ENCODE measurements at regions not wholly inside any gene's neighbourhood (a gene's known extent, or its start where the extent isn't known, plus 50 kb on each side); places are given as distances from the start of the nearest gene placed in this dataset.

DNA sequence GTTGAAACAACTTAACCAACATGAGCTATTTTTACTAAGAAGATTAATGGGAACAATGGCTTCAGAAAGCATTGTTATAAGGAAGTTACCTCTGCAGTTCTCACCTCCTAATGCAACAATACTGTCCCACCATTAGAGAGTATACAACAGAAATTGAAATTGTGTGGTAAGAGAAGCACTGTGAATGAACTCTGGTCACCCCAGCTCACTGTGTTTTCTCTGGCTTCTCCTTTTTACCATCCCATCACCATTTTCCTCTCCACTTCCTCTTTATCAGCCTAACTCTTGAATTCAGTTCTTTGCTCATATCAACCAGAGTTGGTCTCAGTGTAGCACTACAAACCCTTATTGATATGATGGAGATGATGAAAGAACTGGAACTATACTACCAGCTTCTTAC, 138.0 kb upstream of the POU2AF2 start:
- Mint-ChIP-seq H3K27me3 (ENCODE audit: low read depth) (peaks cover 15% of the 10 kb centered on the region), H3K27ac (no peak overlapping the region), H3K4me1 (ENCODE audit: low read depth) (no peaks in the 10 kb centered on the region), H3K9me3 (ENCODE audit: insufficient read depth) (no peaks in the 10 kb centered on the region), H3K36me3 (ENCODE audit: low read depth) (no peaks in the 10 kb centered on the region), H3K4me3 (no peak overlapping the region)
- ChIA-PET POLR2A (no interaction called here), CTCF (no interaction called here)
- no peak for ATAC-seq
- DNase-seq, result no peak

GRCh38 chr11:111106641-111107040, 138.9 kb upstream of the POU2AF2 start:
- Mint-ChIP-seq H3K4me3 (no peak overlapping the region), H3K9me3 (ENCODE audit: insufficient read depth) (no peaks in the 10 kb centered on the region), H3K4me1 (ENCODE audit: low read depth) (no peaks in the 10 kb centered on the region), H3K27me3 (ENCODE audit: low read depth) (peaks cover 19% of the 10 kb centered on the region), H3K27ac (no peak overlapping the region), H3K36me3 (ENCODE audit: low read depth) (no peaks in the 10 kb centered on the region)
- POLR2A ChIA-PET, result no interaction called here
- no peak for DNase-seq
- no peak for ATAC-seq
- CTCF ChIA-PET, result interaction anchor here (1.2 kb wide), 1 partner anchor 123 kb away, joined by 3 read pairs; no protein-coding TSS in a partner anchor

DNA sequence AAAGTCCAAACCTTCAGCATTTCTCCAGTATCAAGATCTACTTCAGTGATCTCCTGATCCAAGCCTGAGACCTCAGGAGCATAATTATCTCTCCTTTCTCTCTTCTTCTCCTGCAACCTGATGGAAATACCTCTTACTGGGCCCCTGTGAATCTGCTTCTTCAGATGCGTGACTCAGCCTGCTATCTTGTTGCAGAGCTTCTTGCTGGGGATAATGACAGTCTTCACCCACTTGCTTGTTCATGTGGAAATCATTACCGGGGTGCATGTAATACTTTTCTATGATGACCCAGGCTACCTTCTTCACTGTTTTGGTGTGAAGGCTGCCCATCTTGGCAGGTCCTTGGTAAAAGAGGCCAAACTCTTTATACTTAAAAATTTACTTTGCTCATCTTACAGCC, 140.0 kb upstream of the POU2AF2 start:
- ChIA-PET POLR2A (no interaction called here), CTCF (interaction anchor here (1.2 kb wide), 1 partner anchor 125 kb away, joined by 3 read pairs; no protein-coding TSS in a partner anchor)
- H3K4me3 Mint-ChIP-seq, result no peak overlapping the region
- DNase-seq, result no peak
- H3K9me3 Mint-ChIP-seq (ENCODE audit: insufficient read depth), result no peaks in the 10 kb centered on the region
- no peak for ATAC-seq
- H3K4me1 Mint-ChIP-seq (ENCODE audit: low read depth), result no peaks in the 10 kb centered on the region
- H3K27me3 Mint-ChIP-seq (ENCODE audit: low read depth), result peaks cover 24% of the 10 kb centered on the region
- H3K27ac Mint-ChIP-seq, result no peak overlapping the region
- H3K36me3 Mint-ChIP-seq (ENCODE audit: low read depth), result no peaks in the 10 kb centered on the region

GRCh38 chr11:111104185-111104584, 141.3 kb upstream of the POU2AF2 start:
- DNase-seq, result no peak

DNA sequence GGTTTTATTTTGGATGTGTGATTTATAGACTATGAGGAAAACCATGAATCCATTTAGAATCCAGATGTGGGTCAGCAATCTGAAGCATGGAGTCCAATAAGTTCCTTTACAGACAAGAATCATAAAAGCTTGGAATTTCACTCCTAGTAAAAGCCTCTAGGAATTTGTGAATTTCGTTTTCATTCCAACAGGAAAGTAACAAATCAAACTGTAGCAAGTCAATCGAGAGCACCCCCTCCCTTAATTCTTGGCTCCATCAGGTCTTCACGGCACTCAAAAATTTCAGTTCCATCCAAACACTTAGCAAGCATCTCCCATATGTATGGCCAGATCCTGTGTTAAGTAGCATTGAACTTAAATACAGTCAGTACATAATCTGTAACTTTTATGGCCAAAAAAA, 143.6 kb upstream of the POU2AF2 start:
- no peak overlapping the region for H3K4me3 Mint-ChIP-seq
- DNase-seq (no peak), ATAC-seq (no peak)
- H3K27ac Mint-ChIP-seq, result no peak overlapping the region
- H3K9me3 Mint-ChIP-seq (ENCODE audit: insufficient read depth), result no peaks in the 10 kb centered on the region
- H3K27me3 Mint-ChIP-seq (ENCODE audit: low read depth), result peaks cover 19% of the 10 kb centered on the region
- H3K4me1 Mint-ChIP-seq (ENCODE audit: low read depth), result no peaks in the 10 kb centered on the region
- H3K36me3 Mint-ChIP-seq (ENCODE audit: low read depth), result no peaks in the 10 kb centered on the region
- CTCF ChIA-PET, result no interaction called here
- POLR2A ChIA-PET, result no interaction called here

More at GRCh38 chr11:111104185-111104584, 141.3 kb upstream of the POU2AF2 start:
- no peaks in the 10 kb centered on the region for H3K36me3 Mint-ChIP-seq (ENCODE audit: low read depth)
- H3K9me3 Mint-ChIP-seq (ENCODE audit: insufficient read depth), result no peaks in the 10 kb centered on the region
- H3K27me3 Mint-ChIP-seq (ENCODE audit: low read depth), result peaks cover 26% of the 10 kb centered on the region
- no peaks in the 10 kb centered on the region for H3K4me1 Mint-ChIP-seq (ENCODE audit: low read depth)
- ChIA-PET POLR2A (no interaction called here), CTCF (no interaction called here)
- H3K4me3 Mint-ChIP-seq, result no peak overlapping the region
- H3K27ac Mint-ChIP-seq, result no peak overlapping the region
- ATAC-seq, result no peak

- no peak for ATAC-seq
- no peak for DNase-seq
- Mint-ChIP-seq H3K4me3 (no peak overlapping the region), H3K36me3 (ENCODE audit: low read depth) (no peaks in the 10 kb centered on the region), H3K4me1 (ENCODE audit: low read depth) (no peaks in the 10 kb centered on the region), H3K27ac (no peak overlapping the region), H3K9me3 (ENCODE audit: insufficient read depth) (no peaks in the 10 kb centered on the region), H3K27me3 (ENCODE audit: low read depth) (peaks cover 14% of the 10 kb centered on the region)
- POLR2A ChIA-PET, result no interaction called here
- CTCF ChIA-PET, result interaction anchor here (1.0 kb wide), 1 partner anchor 130 kb away, joined by 3 read pairs; no protein-coding TSS in a partner anchor
These were observed 146.4 kb upstream of the POU2AF2 start for GRCh38 chr11:111099028-111099713.

DNA sequence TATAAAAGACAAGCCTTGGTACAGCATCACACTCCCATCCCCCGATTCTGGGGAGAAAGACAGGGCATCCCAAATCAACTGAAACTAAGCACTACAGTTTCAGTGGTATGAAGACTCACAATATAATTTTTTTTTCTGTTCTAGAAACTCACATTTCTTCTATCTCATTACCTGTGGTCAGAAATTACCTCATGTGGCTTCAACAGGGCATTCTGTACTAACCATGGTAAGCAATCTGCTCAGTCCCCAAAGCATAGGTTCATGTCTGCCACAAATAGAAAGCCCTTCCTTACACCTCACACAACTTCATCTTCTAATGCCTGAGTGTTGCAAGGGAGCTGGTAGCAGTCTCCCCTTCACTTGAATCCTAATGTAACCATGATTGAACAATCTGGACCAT, 147.4 kb upstream of the POU2AF2 start:
- Mint-ChIP-seq H3K4me1 (ENCODE audit: low read depth) (no peaks in the 10 kb centered on the region), H3K9me3 (ENCODE audit: insufficient read depth) (no peaks in the 10 kb centered on the region), H3K36me3 (ENCODE audit: low read depth) (no peaks in the 10 kb centered on the region), H3K27ac (no peak overlapping the region), H3K27me3 (ENCODE audit: low read depth) (peaks cover 11% of the 10 kb centered on the region), H3K4me3 (no peak overlapping the region)
- no peak for DNase-seq
- no peak for ATAC-seq
- ChIA-PET CTCF (interaction anchor here (1.0 kb wide), 1 partner anchor 131 kb away, joined by 3 read pairs; no protein-coding TSS in a partner anchor), POLR2A (no interaction called here)

DNA sequence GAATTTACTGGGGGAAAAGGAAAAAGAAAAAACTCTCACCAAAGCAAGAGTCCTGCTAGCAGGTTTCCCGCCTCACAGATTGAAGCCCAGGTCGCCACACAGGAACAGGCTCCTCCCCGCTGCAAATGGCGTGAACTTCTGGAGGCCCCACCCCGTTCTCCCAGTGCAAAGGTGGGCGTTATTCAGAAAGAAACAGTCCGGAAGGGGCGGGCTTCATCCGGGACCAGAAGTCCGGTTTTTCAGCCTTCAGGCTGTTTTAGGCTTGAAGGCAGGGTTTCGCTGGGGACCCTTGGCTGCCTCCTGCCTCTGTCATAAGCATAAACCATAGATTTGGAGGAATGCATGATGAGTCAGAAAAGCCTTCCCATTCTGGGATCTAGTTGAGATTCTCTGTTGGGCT, 148.3 kb upstream of the POU2AF2 start:
- CTCF ChIA-PET, result no interaction called here
- H3K36me3 Mint-ChIP-seq (ENCODE audit: low read depth), result no peaks in the 10 kb centered on the region

GRCh38 chr11:111095327-111095726, 150.2 kb upstream of the POU2AF2 start:
- CTCF ChIA-PET, result no interaction called here

More for the DNA sequence above, 148.3 kb upstream of the POU2AF2 start:
- no peak for DNase-seq
- Mint-ChIP-seq H3K27ac (no peak overlapping the region), H3K4me3 (no peak overlapping the region), H3K27me3 (ENCODE audit: low read depth) (peaks cover 15% of the 10 kb centered on the region), H3K9me3 (ENCODE audit: insufficient read depth) (no peaks in the 10 kb centered on the region), H3K4me1 (ENCODE audit: low read depth) (no peaks in the 10 kb centered on the region)
- ATAC-seq, result no peak
- POLR2A ChIA-PET, result no interaction called here

GRCh38 chr11:111093061-111093460, 152.5 kb upstream of the POU2AF2 start:
- no peak overlapping the region for H3K27ac Mint-ChIP-seq
- no peak overlapping the region for H3K4me3 Mint-ChIP-seq
- ATAC-seq (no peak), DNase-seq (no peak)
- no peaks in the 10 kb centered on the region for H3K4me1 Mint-ChIP-seq (ENCODE audit: low read depth)
- H3K36me3 Mint-ChIP-seq (ENCODE audit: low read depth), result no peaks in the 10 kb centered on the region
- no peaks in the 10 kb centered on the region for H3K9me3 Mint-ChIP-seq (ENCODE audit: insufficient read depth)
- ChIA-PET POLR2A (no interaction called here), CTCF (no interaction called here)
- H3K27me3 Mint-ChIP-seq (ENCODE audit: low read depth), result peaks cover 21% of the 10 kb centered on the region

More at GRCh38 chr11:111095327-111095726, 150.2 kb upstream of the POU2AF2 start:
- H3K9me3 Mint-ChIP-seq (ENCODE audit: insufficient read depth), result no peaks in the 10 kb centered on the region
- POLR2A ChIA-PET, result no interaction called here
- H3K4me3 Mint-ChIP-seq, result no peak overlapping the region
- H3K4me1 Mint-ChIP-seq (ENCODE audit: low read depth), result no peaks in the 10 kb centered on the region
- H3K27me3 Mint-ChIP-seq (ENCODE audit: low read depth), result peaks cover 8% of the 10 kb centered on the region
- no peak overlapping the region for H3K27ac Mint-ChIP-seq
- H3K36me3 Mint-ChIP-seq (ENCODE audit: low read depth), result no peaks in the 10 kb centered on the region
- DNase-seq (no peak), ATAC-seq (no peak)

DNA sequence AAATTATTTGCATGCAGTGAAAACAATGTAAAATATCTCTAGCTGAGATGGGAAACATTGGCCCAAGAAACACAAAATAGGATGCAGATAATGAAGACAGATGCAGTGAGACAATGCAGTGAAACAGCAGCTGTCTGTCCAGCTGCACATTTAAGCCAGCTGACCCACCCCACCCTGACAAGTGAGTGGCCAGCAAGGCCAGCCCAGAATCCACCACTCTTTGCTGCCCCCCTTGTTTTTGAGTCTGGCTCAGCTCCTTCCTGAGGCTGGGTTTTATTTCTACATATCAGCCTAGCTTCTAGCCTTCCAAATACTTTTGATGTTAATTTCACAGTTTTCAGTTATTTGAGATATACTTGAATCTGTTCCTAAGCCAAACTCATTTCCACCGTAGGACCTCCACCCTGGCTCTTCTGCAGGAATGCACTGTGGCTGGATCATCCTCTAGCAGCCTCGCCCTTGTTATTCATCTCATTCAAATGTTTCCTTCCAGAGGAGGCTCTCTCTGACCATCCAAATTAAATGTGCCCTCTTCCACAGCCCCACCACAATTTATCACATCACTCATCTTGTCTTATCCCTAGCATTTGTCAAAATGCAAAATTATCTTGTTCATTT, 154.1 kb upstream of the POU2AF2 start:
- ChIA-PET CTCF (no interaction called here), POLR2A (interaction anchor here (0.6 kb wide), 1 partner anchor 255 kb away, joined by 3 read pairs; no protein-coding TSS in a partner anchor)
- Mint-ChIP-seq H3K27me3 (ENCODE audit: low read depth) (peaks cover 23% of the 10 kb centered on the region), H3K4me3 (no peak overlapping the region), H3K4me1 (ENCODE audit: low read depth) (no peaks in the 10 kb centered on the region), H3K9me3 (ENCODE audit: insufficient read depth) (no peaks in the 10 kb centered on the region), H3K27ac (no peak overlapping the region), H3K36me3 (ENCODE audit: low read depth) (no peaks in the 10 kb centered on the region)
- DNase-seq (no peak), ATAC-seq (no peak)

DNA sequence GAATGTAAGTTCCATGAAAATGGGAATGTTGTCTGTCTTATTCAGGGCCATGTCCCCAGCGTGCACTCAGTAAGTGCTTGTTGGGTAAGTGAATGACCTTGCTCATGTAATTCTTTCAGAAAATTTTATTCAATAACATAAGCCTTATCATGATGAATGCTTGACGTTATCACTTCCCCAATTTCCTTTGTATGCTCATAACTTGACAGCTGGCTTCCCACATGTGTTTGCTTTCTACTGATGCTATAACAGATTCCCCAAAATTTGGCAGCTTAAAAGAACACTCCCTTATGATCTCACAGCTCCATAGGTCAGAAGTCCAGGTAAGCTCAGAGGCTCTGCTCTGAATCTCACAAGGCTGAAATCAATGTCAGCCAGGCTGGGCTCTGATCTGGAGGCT, 155.8 kb upstream of the POU2AF2 start:
- ATAC-seq, result no peak
- DNase-seq, result no peak
- ChIA-PET CTCF (no interaction called here), POLR2A (no interaction called here)
- H3K9me3 Mint-ChIP-seq (ENCODE audit: insufficient read depth), result no peaks in the 10 kb centered on the region
- H3K36me3 Mint-ChIP-seq (ENCODE audit: low read depth), result no peaks in the 10 kb centered on the region
- H3K4me3 Mint-ChIP-seq, result no peak overlapping the region
- peaks cover 23% of the 10 kb centered on the region for H3K27me3 Mint-ChIP-seq (ENCODE audit: low read depth)
- H3K4me1 Mint-ChIP-seq (ENCODE audit: low read depth), result no peaks in the 10 kb centered on the region
- no peak overlapping the region for H3K27ac Mint-ChIP-seq
